ENCODE measurements at regions not wholly inside any gene's neighbourhood (a gene's known extent, or its start where the extent isn't known, plus 50 kb on each side); places are given as distances from the start of the nearest gene placed in this dataset.

GRCh38 chr2:34029073-34029472 lies 430.0 kb upstream of the FAM98A start:
- TF ChIP-seq ZNF660 (tag by site-specific recombination; IDR thresholded peaks at IDR 0.05): no peak
- TF ChIP-seq ZNF202 (tag by site-specific recombination; IDR thresholded peaks at IDR 0.05; ENCODE audit: borderline replicate concordance): no peak
- no peak for TF ChIP-seq ZNF555 (tag by site-specific recombination; conservative IDR thresholded peaks at IDR 0.05)
- no peak for TF ChIP-seq ZNF530 (tag by site-specific recombination; IDR thresholded peaks at IDR 0.05; ENCODE audit: low read depth)
- no peak for TF ChIP-seq SP3 (tag by site-specific recombination; IDR thresholded peaks at IDR 0.05)
- TF ChIP-seq ZNF664 (tag by site-specific recombination; IDR thresholded peaks at IDR 0.05): no peak
- TF ChIP-seq ZNF449 (tag by site-specific recombination; IDR thresholded peaks at IDR 0.05): no peak
- TF ChIP-seq ZSCAN5A (tag by site-specific recombination; IDR thresholded peaks at IDR 0.05): no peak
- TF ChIP-seq ZNF791 (tag by site-specific recombination; IDR thresholded peaks at IDR 0.05): no peak
- TF ChIP-seq ZNF48 (tag by site-specific recombination; IDR thresholded peaks at IDR 0.05): no peak
- no peak for TF ChIP-seq ZNF24 (tag by site-specific recombination; IDR thresholded peaks at IDR 0.05)
- no peak for TF ChIP-seq YY1 (tag by site-specific recombination; IDR thresholded peaks at IDR 0.05)
- TF ChIP-seq ZNF175 (tag by site-specific recombination; IDR thresholded peaks at IDR 0.05): no peak
- no peak for TF ChIP-seq ZBTB10 (tag by site-specific recombination; IDR thresholded peaks at IDR 0.05)
- no peak for TF ChIP-seq PRDM10 (tag by site-specific recombination; IDR thresholded peaks at IDR 0.05)
- no peak for TF ChIP-seq ZNF843 (tag by site-specific recombination; IDR thresholded peaks at IDR 0.05)
- TF ChIP-seq ZNF280C (tag by site-specific recombination; IDR thresholded peaks at IDR 0.05): no peak
- no peak for TF ChIP-seq ZNF529 (tag by site-specific recombination; IDR thresholded peaks at IDR 0.05; ENCODE audit: insufficient replicate concordance)
- Histone ChIP-seq H3K4me1 (ENCODE audit: control insufficient read depth, insufficient read depth, low read length) (no peaks in the 10 kb centered on the region), H3K9me3 (ENCODE audit: control insufficient read depth, insufficient read depth, low read depth, low read length) (no peaks in the 10 kb centered on the region), H3K27ac (ENCODE audit: extremely low read depth, low read depth, low read length) (no peak overlapping the region), H3K36me3 (ENCODE audit: control insufficient read depth in 2 of 2, insufficient read depth in 1 of 2, low read length in 2 of 2) (no peaks in the 10 kb centered on the region), H3K4me3 (ENCODE audit: low read depth, low read length) (no peak overlapping the region)
- ChIA-PET CTCF (no interaction called here), POLR2A (no interaction called here)

Data from HEK293 (cell line).